ENCODE measurements at regions not wholly inside any gene's neighbourhood (a gene's known extent, or its start where the extent isn't known, plus 50 kb on each side); places are given as distances from the start of the nearest gene placed in this dataset.

DNA sequence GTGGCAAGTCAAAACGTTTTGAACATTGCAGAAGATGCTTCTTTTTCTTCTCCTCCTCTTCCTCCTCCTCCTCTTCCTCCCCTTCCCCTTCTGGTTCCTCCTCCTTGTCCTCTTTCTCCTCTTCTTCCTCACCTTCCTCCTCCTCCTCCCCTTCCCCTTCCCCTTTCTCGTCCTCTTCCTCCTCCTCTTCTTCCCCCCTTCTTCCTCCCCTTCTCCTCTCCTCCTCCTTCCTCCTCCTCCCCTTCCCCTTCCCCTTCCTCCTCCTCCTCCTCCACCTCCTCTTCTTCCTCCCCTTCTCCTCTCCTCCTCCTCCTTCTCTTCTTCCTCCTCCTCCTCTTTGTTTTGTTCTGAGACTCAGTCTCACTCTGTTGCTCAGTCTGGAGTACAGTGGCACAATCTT lies 167.0 kb upstream of the SV2C start:
- TF ChIP-seq CTCF (IDR thresholded peaks at IDR 0.05) (no peak), POLR2A (IDR thresholded peaks at IDR 0.05) (no peak)

All from lower leg skin (tissue), 3 donors.